SK-N-MC (cell line): ENCODE measurements at regions not wholly inside any gene's neighbourhood (a gene's known extent, or its start where the extent isn't known, plus 50 kb on each side); places are given as distances from the start of the nearest gene placed in this dataset.

Source experiments
- EZH2 ChIP-seq: fragments of 200-600 bp; sonication (generic); IDR thresholded peaks from one replicate; pipeline ENCODE4 v1.6.1; 2017; ENCODE audit warnings: antibody characterized with exemption
- POLR2AphosphoS5 ChIP-seq: IDR thresholded peaks from 2 replicates; pipeline ENCODE4 v1.6.1; 2012; ENCODE audit warnings: mild to moderate bottlenecking, low read depth, low read length, borderline replicate concordance

GRCh38 chr3:5498981-5499380, 311.5 kb downstream of the EDEM1 start:
- TF ChIP-seq EZH2 (no peak), POLR2AphosphoS5 (no peak)
